GM13977 (cell line): ENCODE measurements at regions not wholly inside any gene's neighbourhood (a gene's known extent, or its start where the extent isn't known, plus 50 kb on each side); places are given as distances from the start of the nearest gene placed in this dataset.

Experiments
- DNase-seq: peaks from one replicate; pipeline ENCODE4 v3.0.0; 2012; ENCODE audit warnings: low spot score
- CTCF ChIP-seq: IDR thresholded peaks from 2 replicates; pipeline ENCODE4 v1.5.1; 2012; ENCODE audit warnings: mild to moderate bottlenecking, control low read depth; ENCODE audit not compliant: insufficient read depth; ENCODE audit errors: extremely low read depth, missing control alignments
- in situ Hi-C: fragments of 300-500 bp; cut with MboI; formaldehyde crosslinking; loops from one replicate; pipeline ENCODE4 v1.12.0; 2022; ENCODE audit warnings: low sequenced_read_pairs, low pct_unique_long_range_greater_than_20kb, mixed read lengths, inconsistent platforms; ENCODE audit not compliant: unreplicated experiment

GRCh38 chr4:94395562-94395961 is 52.9 kb upstream of the HPGDS start:
- in situ Hi-C loops = loop anchor here (25.0 kb wide), 1 partner anchor 608 kb away; no protein-coding TSS in a partner anchor
- TF ChIP-seq CTCF = no peak
- DNase-seq = no peak

- no peak for DNase-seq
- no peak for TF ChIP-seq CTCF
- in situ Hi-C loops = loop anchor here (25.0 kb wide), 1 partner anchor 610 kb away; no protein-coding TSS in a partner anchor
These were observed 54.3 kb upstream of the HPGDS start for GRCh38 chr4:94396984-94397383.

- in situ Hi-C loops = loop anchor here (25.0 kb wide), 1 partner anchor 610 kb away; no protein-coding TSS in a partner anchor
- DNase-seq = no peak
- no peak for TF ChIP-seq CTCF
These were observed 54.1 kb upstream of the PDLIM5 start for GRCh38 chr4:94397635-94398034.

GRCh38 chr4:94399277-94399676 is 52.5 kb upstream of the PDLIM5 start:
- no peak for TF ChIP-seq CTCF
- in situ Hi-C loops = loop anchor here (25.0 kb wide), 1 partner anchor 612 kb away; no protein-coding TSS in a partner anchor
- no peak for DNase-seq

- in situ Hi-C loops = loop anchor here (10.0 to 25.0 kb wide), 2 partner anchors 195 to 612 kb away; no protein-coding TSS in a partner anchor
- DNase-seq = no peak
- no peak for TF ChIP-seq CTCF
These were observed 52.0 kb upstream of the PDLIM5 start for GRCh38 chr4:94399721-94400120.

GRCh38 chr4:94400191-94400590 is 51.6 kb upstream of the PDLIM5 start:
- in situ Hi-C loops = loop anchor here (10.0 kb wide), 1 partner anchor 195 kb away; no protein-coding TSS in a partner anchor
- DNase-seq = no peak
- TF ChIP-seq CTCF = no peak
